Heart left ventricle (tissue), 13 donors: ENCODE measurements at regions not wholly inside any gene's neighbourhood (a gene's known extent, or its start where the extent isn't known, plus 50 kb on each side); places are given as distances from the start of the nearest gene placed in this dataset.

Source experiments
- CTCF ChIP-seq, 12 donors: fragments of 200-600 bp; sonication (generic) in 4 of 12; IDR thresholded peaks; one replicate each; pipeline versions ENCODE4 v1.5.0 to v1.8.0; 2018 to 2022; ENCODE audit warnings: antibody characterized with exemption in 12 of 12, mild to moderate bottlenecking in 5 of 12
- POLR2A ChIP-seq, 2 donors: fragments of 450-650 bp; IDR thresholded peaks; one replicate each; pipeline ENCODE4 v1.6.1; 2017; ENCODE audit warnings: antibody characterized with exemption in 2 of 2, mild to moderate bottlenecking in 2 of 2, moderate library complexity in 2 of 2
- donor health status: ischemic (EF 13 %, LVEDD 7.1; RV severe dilation, severe dysfunction).
- donor health status: DM: no; HTN: yes; CAD: no.
- donor health status: DM: no; HTN: no; CAD: no.
- donor health status: ischemic (EF 25% LVEDD 6.9; RV normal size, moderate dysfunction).
- donor health status: ischemic (EF 25% LVEDD 5.7; RV mildly dilated, moderate dysfunction).
- donor health status: ischemic (EF 35%, LVEDD 5.7; RV mildly dilated, moderate dysfunction).
- donor health status: nonischemic (EF 11% LVEDD 7.7; RV severe dilation, severe dysfunction).
- donor health status: DM: yes; HTN: yes; CAD: no.
- donor health status: PGD.
- donor health status: ischemic (EF 29% LVEDD 5.4; RV normal size, mild dysfunction).
- donor health status: nonischemic (EF 23%, LVEDD 6.1; RV moderate dilation, normal function).

DNA sequence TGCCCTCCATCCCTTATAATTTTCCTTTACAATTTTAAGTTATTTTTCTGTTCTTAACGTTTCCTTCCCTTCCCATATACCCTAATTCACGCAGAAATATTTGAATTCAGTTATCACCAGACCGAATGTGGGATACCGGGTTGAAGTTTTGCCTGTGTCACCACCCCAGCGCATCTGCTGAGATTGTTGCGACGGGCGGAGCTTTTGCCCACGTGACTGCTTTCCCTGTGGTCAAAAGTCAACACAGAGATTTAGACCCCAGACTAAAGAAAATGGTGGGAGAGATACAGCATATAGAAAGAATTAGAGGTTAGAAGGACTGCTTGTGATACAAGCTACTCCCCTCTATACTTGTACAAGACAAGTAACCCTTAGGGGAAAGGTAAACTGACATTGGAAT, 326.4 kb upstream of the CTNND2 start:
- TF ChIP-seq CTCF (IDR thresholded peaks at IDR 0.05), result no peak
- no peak for TF ChIP-seq POLR2A (IDR thresholded peaks at IDR 0.05)
